GM18502 (cell line): ENCODE measurements at regions not wholly inside any gene's neighbourhood (a gene's known extent, or its start where the extent isn't known, plus 50 kb on each side); places are given as distances from the start of the nearest gene placed in this dataset.

ENCODE experiments used
- ATAC-seq: cut with Tn5 transposase; IDR thresholded peaks from one replicate; pipeline ENCODE4 v1.9.1; 2021; ENCODE audit warnings: mild to moderate bottlenecking; ENCODE audit not compliant: unreplicated experiment, poor library complexity

DNA sequence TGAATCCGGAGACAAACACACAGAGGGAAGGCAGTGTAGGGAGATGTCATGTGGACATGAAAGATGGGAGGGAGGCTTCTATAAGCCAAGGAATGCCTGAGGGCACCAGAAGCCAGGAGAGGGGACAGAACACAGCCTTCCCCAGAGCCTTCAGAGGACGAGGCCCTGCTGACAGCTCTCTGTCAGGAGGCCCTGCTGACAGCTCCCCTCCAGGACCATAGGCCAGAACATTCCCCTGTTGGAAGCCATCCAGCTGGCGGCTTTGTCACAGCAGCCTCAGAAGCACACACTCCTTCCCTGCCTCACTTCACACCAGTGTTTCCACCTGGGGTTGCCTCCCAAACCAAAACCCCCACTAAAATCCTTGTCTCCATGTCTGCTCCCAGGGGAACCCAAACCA, 171.3 kb upstream of the ID2 start:
- ATAC-seq = no peak

DNA sequence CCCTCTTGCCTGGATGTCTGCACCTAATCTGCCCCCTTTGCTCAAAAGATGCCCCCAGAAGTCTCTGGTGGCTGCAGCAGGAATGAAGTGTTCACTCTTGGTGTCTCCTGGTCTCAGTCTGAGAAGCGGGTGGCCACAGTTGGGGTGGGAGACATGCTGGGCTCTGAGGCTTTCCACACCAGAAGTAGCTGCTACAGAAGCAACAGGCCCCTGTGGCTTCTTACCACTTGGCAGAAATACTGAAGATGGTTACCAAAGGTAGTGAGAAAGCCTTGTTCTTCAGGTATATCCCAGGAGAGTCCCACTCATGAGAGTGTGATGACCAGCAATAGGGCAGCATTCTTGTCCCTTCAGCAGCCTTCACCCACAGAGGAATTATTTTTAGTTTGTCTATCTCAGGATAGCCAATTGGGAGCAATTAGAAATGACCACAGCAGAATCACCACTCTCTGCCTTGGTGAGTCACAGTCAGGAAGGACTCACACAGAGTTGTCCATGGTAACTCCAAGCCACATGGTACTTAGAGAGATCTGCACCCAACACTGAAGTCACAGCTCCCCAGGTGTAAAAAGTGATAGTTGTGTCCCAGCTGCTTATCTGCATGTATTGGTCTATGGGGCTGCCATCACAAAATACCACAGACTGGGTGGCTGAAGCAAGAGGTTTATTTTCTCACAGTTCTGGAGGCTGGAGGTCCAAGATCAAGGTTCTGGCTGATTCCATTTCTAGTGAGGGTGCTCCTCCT, 169.8 kb upstream of the ID2 start:
- no peak for ATAC-seq

GRCh38 chr2:8513601-8514273, 168.1 kb upstream of the ID2 start:
- ATAC-seq = no peak

GRCh38 chr2:8514274-8514662, 167.6 kb upstream of the ID2 start:
- ATAC-seq = no peak

DNA sequence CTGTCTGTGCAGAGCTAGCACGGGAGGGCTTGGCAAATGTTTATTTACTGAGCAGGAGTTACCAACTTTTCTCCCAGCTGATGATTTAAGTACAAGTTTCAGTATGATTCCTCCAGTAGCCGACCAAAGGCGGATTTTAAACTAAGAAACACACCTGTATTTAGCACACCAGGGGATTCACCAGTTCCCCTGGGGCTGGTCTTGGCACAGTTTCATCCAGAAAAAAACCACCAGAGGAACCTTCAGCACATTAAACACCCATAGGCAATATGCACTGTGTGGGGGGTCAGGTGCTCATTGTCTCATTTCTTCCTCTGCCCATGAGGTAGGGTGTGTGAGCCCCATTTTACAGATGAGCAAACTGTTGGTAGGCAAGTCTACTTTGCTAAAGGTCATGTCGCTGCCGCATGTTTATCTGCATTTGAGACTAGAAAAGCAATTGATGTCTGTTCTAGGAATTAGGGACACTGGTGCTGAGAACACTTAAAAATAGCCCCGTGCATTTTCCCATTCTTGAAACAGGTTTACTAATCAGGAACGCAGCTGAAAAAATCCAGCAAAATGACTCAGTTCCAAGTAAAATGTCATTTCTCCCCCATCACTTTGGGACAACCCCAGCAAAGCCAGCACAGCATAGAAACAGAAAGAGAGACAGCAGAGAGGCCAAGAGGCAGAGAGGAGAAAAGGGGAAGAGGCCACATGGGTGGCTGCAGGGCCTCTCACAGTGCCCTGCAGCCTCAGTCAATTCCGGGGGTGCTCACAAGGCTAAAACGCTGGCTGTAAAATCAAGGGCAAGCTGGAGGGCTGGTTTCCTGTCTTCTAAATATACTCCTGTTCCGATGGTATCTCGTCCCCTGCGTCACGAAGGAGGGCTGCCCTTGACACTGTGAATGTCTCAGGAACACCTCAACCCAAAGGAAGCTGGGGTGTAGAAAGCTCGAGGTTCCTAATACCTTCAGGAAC, 166.8 kb upstream of the ID2 start:
- ATAC-seq = peak; percentile 78

- peak; percentile 35 for ATAC-seq
Measured at GRCh38 chr2:8515864-8516533, 165.9 kb upstream of the ID2 start.

DNA sequence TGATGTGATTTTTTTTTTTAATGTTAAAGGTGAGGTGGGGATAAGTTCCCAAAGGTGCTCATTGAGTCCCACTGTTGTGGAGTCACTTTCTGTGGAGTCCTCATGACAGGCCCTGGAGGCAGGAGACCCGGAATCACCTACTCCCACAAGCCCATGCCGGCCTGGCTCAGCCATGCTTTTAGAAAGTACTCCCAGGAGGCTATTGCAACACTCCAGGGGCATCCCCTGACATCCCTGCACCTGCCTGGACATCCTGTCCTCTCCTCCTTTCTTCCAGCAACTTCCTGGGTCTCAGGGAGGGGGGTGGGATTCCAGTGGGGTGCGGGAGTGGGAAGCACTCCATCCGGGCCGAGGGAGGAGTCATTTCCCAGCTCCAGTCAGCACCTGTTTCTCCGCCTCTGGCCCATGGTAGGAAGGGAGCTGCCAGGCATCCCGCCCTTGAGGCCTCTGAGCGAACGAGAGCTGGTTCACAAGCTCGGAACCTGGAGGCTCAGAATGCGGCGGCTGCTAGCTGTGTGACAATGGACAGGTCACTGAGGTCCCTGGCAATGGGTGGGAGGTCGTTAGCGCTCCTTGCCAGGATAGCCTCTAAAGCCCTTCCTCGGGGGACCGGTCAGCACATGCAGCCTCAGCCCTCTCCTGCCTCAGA, 163.9 kb upstream of the ID2 start:
- no peak for ATAC-seq

GRCh38 chr2:8518979-8519668, 162.7 kb upstream of the ID2 start:
- no peak for ATAC-seq

GRCh38 chr2:8520791-8521344, 161.0 kb upstream of the ID2 start:
- ATAC-seq = no peak

GRCh38 chr2:8522687-8523086, 159.2 kb upstream of the ID2 start:
- ATAC-seq = no peak

DNA sequence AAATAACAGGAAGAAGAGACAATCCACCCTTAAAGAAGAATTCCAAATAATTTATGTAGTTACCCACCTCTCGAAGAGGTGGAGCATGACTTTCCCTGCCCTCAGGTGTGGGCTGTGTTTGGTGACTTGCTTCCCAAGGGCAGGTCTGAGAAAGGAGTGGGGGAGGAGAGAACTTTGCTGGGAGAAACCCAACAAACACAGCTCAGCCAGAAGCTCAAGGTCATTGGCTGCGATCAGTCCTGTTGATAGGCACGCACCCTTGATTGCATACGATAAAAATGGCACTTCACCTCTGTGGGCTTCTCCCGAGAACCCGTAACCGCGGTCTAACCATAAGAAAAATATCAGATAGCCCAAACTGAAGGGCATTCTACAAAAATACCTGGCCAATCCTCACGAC, 157.5 kb upstream of the ID2 start:
- no peak for ATAC-seq

GRCh38 chr2:8524823-8525222, 157.0 kb upstream of the ID2 start:
- no peak for ATAC-seq

GRCh38 chr2:8525236-8525581, 156.6 kb upstream of the ID2 start:
- no peak for ATAC-seq

DNA sequence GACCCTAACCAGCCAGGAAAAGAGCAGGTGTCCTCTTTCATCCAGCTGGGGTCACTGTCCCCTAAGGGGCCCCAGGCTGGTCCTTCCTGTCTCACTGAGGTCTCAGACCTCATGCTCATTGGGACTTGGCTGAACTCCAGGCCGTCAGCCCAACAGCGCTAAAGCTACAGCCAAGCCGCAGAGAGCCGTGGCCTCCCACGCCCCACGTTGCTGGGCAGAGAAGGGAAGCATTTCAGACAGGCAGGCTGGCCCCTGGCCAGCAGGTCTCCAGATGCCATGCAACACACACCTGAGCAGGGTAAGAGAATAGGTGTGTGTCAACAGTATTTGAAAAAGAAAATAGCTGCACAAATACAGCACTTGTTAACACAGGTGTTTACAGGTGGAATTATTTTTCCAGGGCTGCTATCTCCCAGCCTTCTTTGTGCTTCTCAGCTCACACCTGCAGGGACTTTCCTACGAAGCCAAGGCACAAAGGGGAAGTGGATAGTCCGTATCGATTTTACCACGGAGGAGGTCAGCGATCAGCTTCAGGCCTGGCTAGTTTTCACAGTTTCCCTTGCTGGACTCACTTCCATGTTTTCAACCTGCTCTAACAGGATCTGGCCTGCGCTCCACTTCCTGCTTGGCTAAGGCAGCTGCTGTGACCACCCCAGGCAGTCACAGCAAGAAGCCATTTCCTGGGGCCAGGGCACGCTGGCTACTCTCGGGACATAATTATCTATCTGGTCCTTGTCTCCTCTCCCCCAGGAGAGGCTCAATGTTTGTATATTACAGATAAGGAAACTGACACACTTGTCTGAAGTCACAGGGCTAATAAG, 156.1 kb upstream of the ID2 start:
- peak; percentile 77 for ATAC-seq

DNA sequence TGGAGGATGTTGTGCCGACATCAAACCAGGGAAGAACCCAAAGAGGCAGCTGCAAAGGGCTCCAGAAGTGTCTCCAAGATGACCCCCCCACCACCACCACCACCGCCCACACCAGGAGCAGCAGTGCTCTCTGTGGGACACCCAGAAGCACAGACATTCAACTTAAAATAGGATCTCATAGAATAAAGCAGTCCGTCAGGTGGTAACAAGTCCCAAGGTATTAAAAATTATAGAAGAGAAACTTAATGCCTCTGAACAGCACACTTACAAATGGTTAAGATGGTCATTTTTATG, 155.5 kb upstream of the ID2 start:
- ATAC-seq = no peak

GRCh38 chr2:8527031-8527430, 154.8 kb upstream of the ID2 start:
- no peak for ATAC-seq

- no peak for ATAC-seq
Measured at GRCh38 chr2:8527676-8528075, 154.2 kb upstream of the ID2 start.

GRCh38 chr2:8528863-8529262, 153.0 kb upstream of the ID2 start:
- ATAC-seq = no peak
